ENCODE measurements at regions not wholly inside any gene's neighbourhood (a gene's known extent, or its start where the extent isn't known, plus 50 kb on each side); places are given as distances from the start of the nearest gene placed in this dataset.
A peak's percentile ranks its signal among the peaks of the same experiment; 100 is the strongest.
"Not testable (repeated sequence)": the region's sequence is repeated elsewhere in the genome, so short reads cannot be mapped to it uniquely, and the experiment has no call there.

DNA sequence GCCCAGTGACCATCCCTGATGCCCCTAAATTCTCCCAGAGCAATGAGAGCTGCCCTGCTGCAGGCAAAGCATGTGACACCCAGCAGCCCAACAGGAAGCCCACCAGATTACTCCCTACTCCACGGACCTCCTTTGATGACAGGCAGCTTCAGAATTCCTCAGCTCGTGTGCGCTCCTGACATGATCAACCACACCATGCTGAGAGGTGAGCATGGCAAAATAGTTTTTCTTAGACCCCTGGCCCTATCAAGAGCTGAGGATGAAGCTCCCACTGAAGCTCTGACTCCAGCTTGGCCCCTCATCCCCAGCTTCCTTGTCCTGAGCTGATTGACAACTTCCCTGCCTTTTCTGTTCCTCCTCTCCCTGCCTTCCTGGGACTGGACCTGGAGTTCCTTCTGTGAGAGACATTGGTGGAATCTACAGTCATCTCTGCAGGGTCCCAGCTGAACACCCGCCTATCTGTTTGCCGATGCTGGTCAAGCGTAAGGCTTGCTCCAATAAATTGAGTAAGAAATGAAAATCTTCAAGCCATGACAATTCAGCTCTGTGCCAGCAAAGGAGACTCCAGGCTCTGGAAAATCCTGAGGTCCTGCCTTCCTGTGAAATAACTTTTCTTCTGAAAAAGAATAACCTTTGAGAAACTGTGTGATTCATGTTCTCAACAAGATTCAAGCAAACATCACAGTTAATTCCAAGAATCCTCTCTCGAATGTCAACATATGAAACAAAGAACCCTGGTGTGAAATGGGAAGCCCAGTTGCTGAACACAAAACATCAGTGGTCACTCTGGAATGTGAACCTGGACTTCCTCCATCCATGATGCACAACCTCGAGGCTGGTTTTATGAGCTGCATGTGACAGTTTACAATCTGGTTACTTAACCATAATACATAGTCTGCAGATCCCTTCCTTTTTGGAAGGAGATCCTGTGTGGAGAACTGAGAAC, 201.1 kb downstream of the SPP2 start:
- in situ Hi-C loops (cut with HindIII; ENCODE audit: low pct_unique_long_range_greater_than_20kb, low sequenced_read_pairs) = no loop called here
- DNase-seq (ENCODE audit: low read depth, low spot score) = peak; percentile 94

DNA sequence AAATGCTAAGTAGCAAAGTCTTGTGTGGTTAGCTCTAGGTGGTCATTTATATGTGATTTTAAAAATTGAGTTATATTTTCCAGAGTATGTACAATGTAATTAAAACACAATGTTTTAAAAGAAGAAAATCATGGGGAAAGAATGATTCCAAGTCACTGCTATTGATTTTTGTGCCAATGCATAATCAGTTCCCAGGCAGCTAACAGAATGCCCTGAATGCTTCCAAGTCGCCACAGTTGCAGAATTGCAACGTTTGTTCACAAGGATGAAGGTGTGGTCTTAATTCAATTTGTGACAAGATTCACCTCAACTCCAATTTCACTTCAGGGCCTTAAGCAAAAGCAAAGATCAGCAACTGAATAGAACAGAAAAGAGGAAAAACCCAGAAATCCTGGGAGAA, 200.4 kb downstream of the SPP2 start:
- no peak for DNase-seq (ENCODE audit: low read depth, low spot score)
- in situ Hi-C loops (cut with HindIII; ENCODE audit: low pct_unique_long_range_greater_than_20kb, low sequenced_read_pairs) = no loop called here

DNA sequence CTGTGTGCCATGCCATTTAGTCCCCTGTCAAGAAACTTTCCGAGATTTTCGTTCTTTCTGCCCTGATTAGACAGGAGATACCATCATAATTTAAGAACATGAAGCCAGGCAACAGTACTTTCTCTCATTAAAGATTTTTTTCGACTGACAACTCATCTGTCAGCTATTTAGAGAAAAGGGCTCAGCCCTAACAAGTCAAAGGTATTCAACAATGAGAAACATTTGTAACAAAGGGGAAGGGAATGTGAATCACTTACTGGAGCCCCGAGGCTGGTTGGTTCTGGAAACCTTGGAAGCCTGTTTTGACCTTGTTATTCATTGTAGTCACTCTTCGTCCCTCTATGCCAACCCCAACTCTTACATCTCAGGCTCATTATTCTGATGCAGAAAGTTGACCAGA, 199.4 kb downstream of the SPP2 start:
- in situ Hi-C loops (cut with HindIII; ENCODE audit: low pct_unique_long_range_greater_than_20kb, low sequenced_read_pairs) = no loop called here
- DNase-seq (ENCODE audit: low read depth, low spot score) = no peak

DNA sequence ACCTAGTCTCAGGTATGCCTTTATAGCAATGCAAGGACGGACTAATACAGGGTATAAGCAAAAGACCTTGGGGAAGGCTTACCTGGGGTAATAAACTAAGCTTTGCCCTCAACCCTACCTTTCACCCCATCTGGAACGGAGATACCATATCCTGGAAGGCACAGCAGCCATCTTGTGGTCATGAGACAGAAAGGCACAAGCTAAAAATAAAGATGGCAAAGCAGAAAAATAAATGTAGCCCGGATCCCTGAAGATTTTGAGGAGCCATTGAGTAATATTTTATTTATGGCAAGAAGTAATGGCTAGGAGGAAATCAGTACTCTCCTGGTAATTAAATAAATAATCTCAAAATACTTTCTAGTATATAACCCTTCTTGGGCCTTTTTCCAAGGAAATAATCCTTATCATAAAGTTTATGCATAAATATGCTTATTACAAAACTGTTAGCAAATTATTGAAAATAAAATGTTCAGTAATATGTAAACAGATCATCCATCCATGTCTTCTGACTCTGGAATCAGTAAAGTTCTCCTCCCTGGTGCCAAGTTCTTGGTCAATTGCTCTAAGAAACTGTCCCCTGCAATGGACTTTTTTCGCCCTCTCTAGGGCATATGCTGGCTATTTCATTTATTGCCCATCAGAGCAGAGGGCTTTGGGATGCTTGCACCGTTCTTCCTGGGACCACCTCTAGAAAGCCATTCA, 198.7 kb downstream of the SPP2 start:
- in situ Hi-C loops (cut with HindIII; ENCODE audit: low pct_unique_long_range_greater_than_20kb, low sequenced_read_pairs) = no loop called here
- DNase-seq (ENCODE audit: low read depth, low spot score) = no peak

DNA sequence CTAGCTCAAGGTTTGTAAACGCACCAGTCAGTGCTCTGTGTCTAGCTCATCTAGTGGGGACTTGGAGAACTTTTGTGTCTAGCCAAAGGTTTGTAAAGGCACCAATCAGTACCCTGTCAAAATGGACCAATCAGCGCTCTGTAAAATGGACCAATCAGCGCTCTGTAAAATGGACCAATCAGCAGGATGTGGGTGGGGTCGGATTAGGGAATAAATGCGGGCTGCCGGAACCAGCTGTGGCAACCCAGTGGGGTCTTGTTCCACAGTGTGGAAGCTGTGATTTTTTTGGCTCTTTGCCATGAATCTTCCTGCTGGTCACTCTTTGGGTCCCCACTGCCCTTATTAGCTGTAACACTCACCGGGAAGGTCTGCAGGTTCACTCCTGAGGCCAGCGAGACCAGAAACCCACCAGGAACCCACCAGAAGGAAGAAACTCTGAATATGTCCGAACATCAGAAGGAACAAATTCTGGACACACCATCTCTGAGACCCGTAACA, 197.8 kb downstream of the SPP2 start:
- in situ Hi-C loops (cut with HindIII; ENCODE audit: low pct_unique_long_range_greater_than_20kb, low sequenced_read_pairs) = not testable (repeated sequence)

DNA sequence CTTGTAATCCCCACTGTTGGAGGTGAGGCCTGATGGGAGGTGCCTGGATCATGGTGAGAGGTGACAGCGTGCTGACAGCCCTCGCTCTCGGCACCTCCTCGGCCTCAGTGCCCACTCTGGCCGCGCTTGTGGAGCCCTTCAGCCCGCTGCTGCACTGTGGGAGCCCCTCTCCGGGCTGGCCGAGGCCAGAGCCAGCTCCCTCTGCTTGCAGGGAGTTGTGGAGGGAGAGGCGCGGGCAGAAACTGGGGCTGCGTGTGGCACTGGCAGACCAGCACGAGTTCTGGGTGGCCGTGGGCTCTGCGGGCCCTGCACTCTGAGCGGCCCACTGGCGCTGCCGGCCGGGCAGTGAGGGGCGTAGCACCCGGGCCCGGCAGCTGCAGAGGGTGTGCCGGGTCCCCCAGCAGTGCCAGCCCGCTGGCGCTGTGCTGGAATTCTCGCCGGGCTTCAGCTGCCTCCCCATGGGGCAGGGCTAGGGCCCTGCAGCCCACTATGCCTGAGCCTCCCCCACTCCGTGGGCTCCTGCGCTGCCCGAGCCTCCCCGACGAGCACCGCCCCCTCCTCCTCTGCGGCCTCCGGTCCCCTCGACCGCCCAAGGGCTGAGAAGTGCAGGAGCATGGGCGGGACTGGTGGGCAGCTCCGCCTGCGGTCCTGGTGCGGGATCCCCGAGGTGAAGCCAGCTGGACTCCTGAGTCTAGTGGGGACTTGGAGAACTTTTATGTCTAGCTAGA, 197.1 kb downstream of the SPP2 start:
- in situ Hi-C loops (cut with HindIII; ENCODE audit: low pct_unique_long_range_greater_than_20kb, low sequenced_read_pairs) = no loop called here
- DNase-seq (ENCODE audit: low read depth, low spot score) = no peak

More for the DNA sequence above, 197.8 kb downstream of the SPP2 start:
- DNase-seq (ENCODE audit: low read depth, low spot score) = not testable (repeated sequence)

DNA sequence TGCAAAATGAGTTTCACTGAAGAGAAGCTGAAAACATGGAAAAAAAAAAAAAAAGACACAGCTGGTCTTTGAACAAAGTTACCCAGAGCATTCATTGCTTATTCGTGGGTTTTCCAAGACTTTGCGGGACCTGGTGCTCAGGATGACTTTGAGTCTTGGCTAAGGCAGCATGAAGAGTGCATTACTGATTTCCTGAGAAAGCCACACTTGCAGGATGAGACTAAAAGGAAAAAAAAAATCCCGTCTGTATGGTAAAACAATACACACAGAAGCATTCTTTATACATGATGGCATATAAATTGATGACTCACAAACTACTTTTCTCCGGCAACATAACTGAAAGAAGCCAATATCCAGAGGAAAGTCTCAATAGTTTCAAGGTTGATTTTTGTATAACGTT, 195.4 kb downstream of the SPP2 start:
- DNase-seq (ENCODE audit: low read depth, low spot score) = peak; percentile 84
- in situ Hi-C loops (cut with HindIII; ENCODE audit: low pct_unique_long_range_greater_than_20kb, low sequenced_read_pairs) = no loop called here

DNA sequence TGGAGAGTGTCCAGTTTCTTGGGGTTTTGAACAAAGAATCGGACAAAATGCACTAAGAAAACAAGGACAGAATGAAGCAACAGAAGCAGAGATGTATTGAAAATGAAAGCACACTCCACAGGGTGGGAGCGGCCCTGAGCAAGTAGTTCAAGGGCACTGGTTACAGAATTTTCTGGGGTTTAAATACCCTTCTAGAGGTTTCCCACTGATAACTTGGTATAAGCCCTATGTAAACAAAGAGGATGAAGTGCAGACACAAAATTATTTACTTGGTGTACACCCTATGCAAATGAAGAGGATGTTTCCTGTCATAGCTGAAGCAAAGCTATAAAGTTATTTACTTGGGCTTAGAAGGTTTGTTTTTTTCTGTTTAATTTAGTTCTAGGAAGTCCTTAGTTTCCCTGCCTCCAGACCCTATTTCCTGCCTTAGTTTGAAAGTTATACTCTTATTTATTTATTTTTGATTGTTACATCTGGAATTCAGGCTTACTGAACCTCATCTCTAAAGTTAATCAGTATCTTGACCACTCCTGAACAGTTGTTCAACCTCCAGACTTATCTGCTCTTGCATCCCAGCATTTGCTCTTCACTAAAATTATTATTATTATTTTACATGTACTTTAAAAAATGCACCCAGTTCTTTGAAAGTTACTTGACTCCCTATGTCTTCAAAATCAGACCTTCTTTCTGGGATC, 193.5 kb downstream of the SPP2 start:
- in situ Hi-C loops (cut with HindIII; ENCODE audit: low pct_unique_long_range_greater_than_20kb, low sequenced_read_pairs) = no loop called here
- DNase-seq (ENCODE audit: low read depth, low spot score) = peak; percentile 41

DNA sequence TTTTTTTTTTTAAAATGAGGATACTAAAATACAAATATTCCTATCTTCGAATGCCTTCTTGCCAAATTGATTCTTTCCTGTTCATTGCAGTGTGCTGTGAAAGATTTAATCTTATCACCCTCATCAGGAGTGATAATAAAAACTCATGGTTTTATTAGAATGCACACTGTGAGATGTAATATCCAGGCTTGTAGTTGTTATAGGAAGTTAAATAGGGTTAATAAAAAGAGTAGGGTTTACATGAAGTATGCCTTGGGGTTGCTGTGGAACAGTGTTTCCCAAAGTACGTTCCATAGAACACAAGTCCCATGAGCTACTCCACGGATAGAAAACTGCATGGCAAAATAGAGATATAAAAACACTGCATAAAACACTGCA, 191.9 kb downstream of the SPP2 start:
- in situ Hi-C loops (cut with HindIII; ENCODE audit: low pct_unique_long_range_greater_than_20kb, low sequenced_read_pairs) = no loop called here

DNA sequence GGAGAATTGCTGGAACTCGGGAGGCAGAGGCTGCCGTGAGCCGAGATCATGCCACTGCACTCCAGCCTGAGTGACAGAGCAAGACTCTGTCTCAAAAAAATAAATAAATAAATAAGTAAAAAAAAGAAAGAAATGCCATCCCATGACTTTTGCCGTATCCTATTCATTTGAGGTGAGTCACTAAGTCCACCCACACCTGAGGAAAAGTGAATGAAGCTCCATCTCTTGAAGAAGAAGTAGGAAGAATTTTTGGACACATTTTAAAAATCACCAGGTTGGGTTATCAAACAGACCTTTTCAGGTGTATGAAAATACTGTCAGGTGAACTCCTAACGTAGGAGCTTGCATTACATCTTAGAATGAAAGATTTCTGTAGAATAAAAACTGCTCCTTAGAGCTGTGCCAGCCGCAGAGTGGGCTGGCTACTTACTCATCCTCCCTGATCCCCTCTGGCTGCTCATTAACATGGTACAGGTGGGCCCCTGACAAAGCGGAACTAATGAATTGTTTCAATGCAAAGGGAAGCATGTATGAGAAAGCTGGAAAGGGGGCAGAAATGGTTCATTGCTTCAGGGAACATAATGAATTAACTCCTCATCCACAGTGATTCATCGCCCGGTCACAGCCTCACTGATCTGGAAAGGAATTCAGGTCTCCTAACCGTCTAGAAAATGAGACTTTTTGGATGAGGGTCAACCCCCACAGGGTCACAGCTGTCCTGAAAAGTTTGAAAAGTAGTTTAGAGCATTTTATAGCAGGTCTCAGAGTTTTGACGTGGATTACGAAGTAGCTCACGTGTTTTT, 191.4 kb downstream of the SPP2 start:
- no peak for DNase-seq (ENCODE audit: low read depth, low spot score)
- in situ Hi-C loops (cut with HindIII; ENCODE audit: low pct_unique_long_range_greater_than_20kb, low sequenced_read_pairs) = no loop called here

More for the DNA sequence above, 191.9 kb downstream of the SPP2 start:
- DNase-seq (ENCODE audit: low read depth, low spot score) = no peak

DNA sequence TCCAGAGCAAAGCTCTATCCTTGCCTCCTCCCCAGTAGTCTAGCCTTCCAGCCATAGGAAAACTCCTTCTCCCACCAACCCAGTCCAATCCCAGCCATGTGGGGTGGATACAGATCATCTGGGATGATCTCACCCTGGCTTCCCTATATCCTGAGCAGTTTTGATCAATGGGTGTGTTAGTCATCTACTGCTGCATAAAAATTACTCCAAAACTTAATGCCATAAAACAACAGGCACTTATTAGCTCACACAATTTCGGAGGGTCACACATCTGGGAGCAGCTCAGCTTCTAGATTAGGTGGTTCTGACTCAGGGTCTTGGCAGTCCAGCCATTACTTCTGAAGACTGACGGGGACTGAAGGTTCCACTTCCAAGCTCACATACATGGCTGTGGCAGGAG, 190.4 kb downstream of the SPP2 start:
- DNase-seq (ENCODE audit: low read depth, low spot score) = no peak
- in situ Hi-C loops (cut with HindIII; ENCODE audit: low pct_unique_long_range_greater_than_20kb, low sequenced_read_pairs) = no loop called here

DNA sequence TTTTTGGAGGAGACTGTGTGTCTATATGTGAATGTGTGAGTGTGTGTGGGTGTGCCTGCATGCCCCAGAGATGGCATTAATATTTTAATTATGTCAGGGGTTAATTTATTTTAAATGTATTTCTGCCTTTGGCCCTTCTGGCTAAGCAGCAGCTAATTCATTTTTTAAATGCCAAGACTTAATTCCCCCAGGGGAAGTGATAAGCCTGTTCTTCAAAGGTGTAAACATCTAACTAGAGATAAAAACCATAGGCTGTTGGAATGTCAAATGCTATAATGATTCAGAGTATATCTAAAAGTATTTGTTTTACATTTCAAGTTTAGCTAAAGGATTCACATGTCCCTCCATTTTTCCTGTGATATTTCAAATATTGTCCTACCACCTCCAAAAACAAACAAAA, 184.7 kb downstream of the SPP2 start:
- in situ Hi-C loops (cut with HindIII; ENCODE audit: low pct_unique_long_range_greater_than_20kb, low sequenced_read_pairs) = no loop called here
- no peak for DNase-seq (ENCODE audit: low read depth, low spot score)

DNA sequence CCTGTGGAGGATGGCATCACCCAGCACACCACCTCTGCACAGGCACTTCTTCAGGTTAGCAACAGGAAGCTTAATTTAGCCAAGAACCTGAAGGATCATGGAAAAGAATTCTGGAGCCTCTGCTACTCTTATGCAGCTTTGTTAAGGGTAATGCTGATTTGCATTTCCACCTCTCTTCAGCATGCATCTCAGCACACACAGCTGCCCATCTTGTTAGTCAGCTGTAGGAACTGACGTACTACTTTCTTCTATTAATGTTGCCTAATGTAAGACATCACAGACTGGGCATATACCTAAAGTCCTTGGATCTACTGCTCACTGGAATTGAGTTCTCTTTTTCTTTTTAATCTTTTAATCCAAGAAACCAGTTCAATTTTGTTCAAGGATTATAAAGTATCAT, 181.0 kb downstream of the SPP2 start:
- in situ Hi-C loops (cut with HindIII; ENCODE audit: low pct_unique_long_range_greater_than_20kb, low sequenced_read_pairs) = no loop called here

DNA sequence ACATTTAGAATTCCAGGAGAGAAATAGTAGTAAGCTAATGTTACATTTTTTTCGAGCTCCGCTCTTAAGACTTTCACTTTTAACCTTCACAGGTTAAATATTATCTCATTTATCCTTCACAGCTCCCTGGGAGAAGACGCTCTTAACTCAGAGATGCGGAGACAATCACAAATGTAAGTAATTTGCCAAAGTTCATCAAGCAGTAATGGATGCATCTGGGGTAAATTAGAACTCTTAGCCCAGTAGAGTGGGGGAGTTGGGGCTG, 168.5 kb downstream of the SPP2 start:
- in situ Hi-C loops (cut with HindIII; ENCODE audit: low pct_unique_long_range_greater_than_20kb, low sequenced_read_pairs) = no loop called here

More for the DNA sequence above, 181.0 kb downstream of the SPP2 start:
- DNase-seq (ENCODE audit: low read depth, low spot score) = no peak

DNA sequence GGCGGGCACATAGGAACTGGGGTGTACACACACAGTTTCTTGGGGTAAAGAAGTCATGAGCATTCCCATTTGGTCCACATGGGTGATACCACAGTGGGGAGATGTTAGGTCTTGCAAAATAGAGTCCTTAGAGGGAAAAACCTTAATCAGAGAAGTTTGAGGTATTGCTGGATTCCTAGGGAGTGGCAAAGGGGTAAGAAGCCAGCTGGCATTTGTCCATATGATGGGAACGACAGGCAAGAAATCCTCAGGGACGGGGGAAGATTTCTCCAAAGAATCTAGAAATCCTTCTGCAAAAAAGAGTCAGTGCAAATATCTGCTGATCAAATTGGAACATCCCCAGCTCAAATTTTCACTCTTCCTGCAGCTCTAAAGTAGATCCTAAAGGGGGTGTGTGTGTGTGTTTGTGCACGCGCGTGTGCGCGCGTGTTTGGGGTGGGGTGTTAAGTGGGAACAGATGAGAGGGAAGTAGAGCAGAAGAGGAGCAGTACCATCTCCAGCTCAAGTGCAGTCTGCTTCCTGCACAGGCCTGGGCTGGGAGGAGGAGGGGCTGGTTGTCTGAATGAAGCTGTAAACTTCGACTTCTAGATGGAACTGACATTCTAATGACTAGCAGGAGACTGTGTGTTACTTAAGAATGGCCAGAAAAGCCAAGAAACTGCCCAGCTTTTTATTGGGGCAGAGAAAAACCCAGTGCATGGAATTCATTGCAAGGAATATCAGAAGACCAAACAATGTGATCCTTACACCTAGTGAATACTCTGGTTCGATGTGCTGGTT, 168.0 kb downstream of the SPP2 start:
- in situ Hi-C loops (cut with HindIII; ENCODE audit: low pct_unique_long_range_greater_than_20kb, low sequenced_read_pairs) = no loop called here
- DNase-seq (ENCODE audit: low read depth, low spot score) = no peak

More for the DNA sequence above, 168.5 kb downstream of the SPP2 start:
- DNase-seq (ENCODE audit: low read depth, low spot score) = no peak

DNA sequence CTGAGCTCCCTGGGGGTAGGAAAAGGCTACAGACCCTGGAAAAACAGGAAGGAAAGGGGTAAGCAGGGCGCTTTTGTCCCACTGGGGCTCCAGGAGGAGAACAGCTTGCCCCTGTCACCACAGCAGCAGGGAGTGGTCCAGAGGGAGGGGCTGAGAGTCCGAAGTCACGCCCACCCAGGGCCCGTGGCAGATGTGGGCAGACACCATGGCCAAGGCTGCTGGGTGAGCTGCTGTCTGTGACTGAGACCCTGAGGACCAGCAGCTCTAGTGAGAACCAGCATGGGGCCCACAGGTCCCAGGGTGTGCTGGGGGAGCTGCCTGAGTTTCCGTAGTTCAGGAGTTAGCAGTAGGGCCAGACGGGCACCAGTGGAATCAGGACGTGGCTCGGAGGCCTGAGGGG, 162.0 kb downstream of the SPP2 start:
- in situ Hi-C loops (cut with HindIII; ENCODE audit: low pct_unique_long_range_greater_than_20kb, low sequenced_read_pairs) = no loop called here
- no peak for DNase-seq (ENCODE audit: low read depth, low spot score)
